ENCODE measurements at regions not wholly inside any gene's neighbourhood (a gene's known extent, or its start where the extent isn't known, plus 50 kb on each side); places are given as distances from the start of the nearest gene placed in this dataset.

- no peak overlapping the region for H3K27ac ChIP-seq (ENCODE audit: extremely low read depth, low read depth, low read length)
- no peak overlapping the region for H3K4me3 ChIP-seq (ENCODE audit: low read depth, low read length)
- TF ChIP-seq ZSCAN5A (tag by site-specific recombination; IDR thresholded peaks at IDR 0.05) (no peak), ZNF394 (tag by site-specific recombination; IDR thresholded peaks at IDR 0.05; ENCODE audit: borderline replicate concordance) (no peak), GLI2 (tag by site-specific recombination; IDR thresholded peaks at IDR 0.05; ENCODE audit: borderline replicate concordance, low read depth) (no peak), ZNF37A (tag by site-specific recombination; IDR thresholded peaks at IDR 0.05) (no peak), ZBTB6 (tag by site-specific recombination; IDR thresholded peaks at IDR 0.05) (peak; percentile 68; the same call in 1 of the 2 replicates), GLIS2 (tag by site-specific recombination; IDR thresholded peaks at IDR 0.05) (0 out of 2 replicates have a peak, but pooled peaks have one; percentile 20), ZNF324 (tag by site-specific recombination; IDR thresholded peaks at IDR 0.05) (no peak)
- POLR2A ChIA-PET: no interaction called here
- H3K9me3 ChIP-seq (ENCODE audit: control insufficient read depth, insufficient read depth, low read depth, low read length): no peaks in the 10 kb centered on the region
- H3K4me1 ChIP-seq (ENCODE audit: control insufficient read depth, insufficient read depth, low read length): peaks cover 2% of the 10 kb centered on the region; the same call in 1 of the 2 replicates
- CTCF ChIA-PET: interaction anchor here (0.7 kb wide), 2 partner anchors 114 to 1331 kb away, joined by 3 to 4 read pairs; no protein-coding TSS in a partner anchor
- no peaks in the 10 kb centered on the region; a peak in 1 of 3 replicates for H3K36me3 ChIP-seq (ENCODE audit: control insufficient read depth in 2 of 2, insufficient read depth in 1 of 2, low read length in 2 of 2)
Measured at GRCh38 chr17:77380395-77381184, 239.8 kb downstream of the SEC14L1 start.

GRCh38 chr17:77381185-77381700 lies 240.5 kb downstream of the SEC14L1 start:
- POLR2A ChIA-PET: interaction anchor here (0.9 kb wide), 1 partner anchor 10 kb away, joined by 3 read pairs; no protein-coding TSS in a partner anchor
- Histone ChIP-seq H3K4me3 (ENCODE audit: low read depth, low read length) (no peak overlapping the region), H3K27ac (ENCODE audit: extremely low read depth, low read depth, low read length) (no peak overlapping the region), H3K9me3 (ENCODE audit: control insufficient read depth, insufficient read depth, low read depth, low read length) (no peaks in the 10 kb centered on the region), H3K36me3 (ENCODE audit: control insufficient read depth in 2 of 2, insufficient read depth in 1 of 2, low read length in 2 of 2) (no peaks in the 10 kb centered on the region; a peak in 1 of 3 replicates), H3K4me1 (ENCODE audit: control insufficient read depth, insufficient read depth, low read length) (peaks cover 3% of the 10 kb centered on the region; the same call in 1 of the 2 replicates)
- CTCF ChIA-PET: interaction anchor here (0.6 to 1.0 kb wide), 3 partner anchors 26 to 1330 kb away, joined by 3 to 4 read pairs (median 3); no protein-coding TSS in a partner anchor
- TF ChIP-seq GLIS1 (tag by site-specific recombination; IDR thresholded peaks at IDR 0.05) (peak; percentile 42; the same call in 1 of the 2 replicates), TCF7L2 (IDR thresholded peaks at IDR 0.05; ENCODE audit: borderline replicate concordance, low read depth, low read length) (no peak), ZNF248 (tag by site-specific recombination; IDR thresholded peaks at IDR 0.05) (no peak), ZNF530 (tag by site-specific recombination; IDR thresholded peaks at IDR 0.05; ENCODE audit: low read depth) (no peak), GLIS2 (tag by site-specific recombination; IDR thresholded peaks at IDR 0.05) (0 out of 2 replicates have a peak, but pooled peaks have one; percentile 30), ZSCAN23 (tag by site-specific recombination; IDR thresholded peaks at IDR 0.05) (no peak), KLF7 (tag by site-specific recombination; IDR thresholded peaks at IDR 0.05; ENCODE audit: borderline replicate concordance) (no peak), ZNF76 (tag by site-specific recombination; IDR thresholded peaks at IDR 0.05; ENCODE audit: borderline replicate concordance, low read depth) (no peak), ZNF560 (tag by site-specific recombination; IDR thresholded peaks at IDR 0.05; ENCODE audit: borderline replicate concordance) (no peak), ELK4 (IDR thresholded peaks at IDR 0.05; ENCODE audit: borderline replicate concordance, low read depth, low read length) (no peak), ZNF19 (tag by site-specific recombination; IDR thresholded peaks at IDR 0.05; ENCODE audit: low read depth) (no peak), ZSCAN30 (tag by site-specific recombination; IDR thresholded peaks at IDR 0.05) (no peak), ZNF324 (tag by site-specific recombination; IDR thresholded peaks at IDR 0.05) (no peak), ZNF624 (tag by site-specific recombination; IDR thresholded peaks at IDR 0.05) (no peak), ZNF843 (tag by site-specific recombination; IDR thresholded peaks at IDR 0.05) (no peak), ZNF274 (IDR thresholded peaks at IDR 0.05; ENCODE audit: low read length) (no peak), ZNF274 (tag by site-specific recombination; IDR thresholded peaks at IDR 0.05; ENCODE audit: borderline replicate concordance) (no peak)
- TF ChIP-seq, protein P1, sequence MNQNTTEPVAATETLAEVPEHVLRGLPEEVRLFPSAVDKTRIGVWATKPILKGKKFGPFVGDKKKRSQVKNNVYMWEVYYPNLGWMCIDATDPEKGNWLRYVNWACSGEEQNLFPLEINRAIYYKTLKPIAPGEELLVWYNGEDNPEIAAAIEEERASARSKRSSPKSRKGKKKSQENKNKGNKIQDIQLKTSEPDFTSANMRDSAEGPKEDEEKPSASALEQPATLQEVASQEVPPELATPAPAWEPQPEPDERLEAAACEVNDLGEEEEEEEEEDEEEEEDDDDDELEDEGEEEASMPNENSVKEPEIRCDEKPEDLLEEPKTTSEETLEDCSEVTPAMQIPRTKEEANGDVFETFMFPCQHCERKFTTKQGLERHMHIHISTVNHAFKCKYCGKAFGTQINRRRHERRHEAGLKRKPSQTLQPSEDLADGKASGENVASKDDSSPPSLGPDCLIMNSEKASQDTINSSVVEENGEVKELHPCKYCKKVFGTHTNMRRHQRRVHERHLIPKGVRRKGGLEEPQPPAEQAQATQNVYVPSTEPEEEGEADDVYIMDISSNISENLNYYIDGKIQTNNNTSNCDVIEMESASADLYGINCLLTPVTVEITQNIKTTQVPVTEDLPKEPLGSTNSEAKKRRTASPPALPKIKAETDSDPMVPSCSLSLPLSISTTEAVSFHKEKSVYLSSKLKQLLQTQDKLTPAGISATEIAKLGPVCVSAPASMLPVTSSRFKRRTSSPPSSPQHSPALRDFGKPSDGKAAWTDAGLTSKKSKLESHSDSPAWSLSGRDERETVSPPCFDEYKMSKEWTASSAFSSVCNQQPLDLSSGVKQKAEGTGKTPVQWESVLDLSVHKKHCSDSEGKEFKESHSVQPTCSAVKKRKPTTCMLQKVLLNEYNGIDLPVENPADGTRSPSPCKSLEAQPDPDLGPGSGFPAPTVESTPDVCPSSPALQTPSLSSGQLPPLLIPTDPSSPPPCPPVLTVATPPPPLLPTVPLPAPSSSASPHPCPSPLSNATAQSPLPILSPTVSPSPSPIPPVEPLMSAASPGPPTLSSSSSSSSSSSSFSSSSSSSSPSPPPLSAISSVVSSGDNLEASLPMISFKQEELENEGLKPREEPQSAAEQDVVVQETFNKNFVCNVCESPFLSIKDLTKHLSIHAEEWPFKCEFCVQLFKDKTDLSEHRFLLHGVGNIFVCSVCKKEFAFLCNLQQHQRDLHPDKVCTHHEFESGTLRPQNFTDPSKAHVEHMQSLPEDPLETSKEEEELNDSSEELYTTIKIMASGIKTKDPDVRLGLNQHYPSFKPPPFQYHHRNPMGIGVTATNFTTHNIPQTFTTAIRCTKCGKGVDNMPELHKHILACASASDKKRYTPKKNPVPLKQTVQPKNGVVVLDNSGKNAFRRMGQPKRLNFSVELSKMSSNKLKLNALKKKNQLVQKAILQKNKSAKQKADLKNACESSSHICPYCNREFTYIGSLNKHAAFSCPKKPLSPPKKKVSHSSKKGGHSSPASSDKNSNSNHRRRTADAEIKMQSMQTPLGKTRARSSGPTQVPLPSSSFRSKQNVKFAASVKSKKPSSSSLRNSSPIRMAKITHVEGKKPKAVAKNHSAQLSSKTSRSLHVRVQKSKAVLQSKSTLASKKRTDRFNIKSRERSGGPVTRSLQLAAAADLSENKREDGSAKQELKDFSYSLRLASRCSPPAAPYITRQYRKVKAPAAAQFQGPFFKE (tag by site-specific recombination; IDR thresholded peaks at IDR 0.05; ENCODE audit: borderline replicate concordance): no peak
